ENCODE measurements at regions not wholly inside any gene's neighbourhood (a gene's known extent, or its start where the extent isn't known, plus 50 kb on each side); places are given as distances from the start of the nearest gene placed in this dataset. TPM values are rescaled to one million over a fixed set of nuclear protein-coding genes. Genes with fewer than 3 reads are reported as not detected.
"Not testable (repeated sequence)": the region's sequence is repeated elsewhere in the genome, so short reads cannot be mapped to it uniquely, and the experiment has no call there.

GRCh38 chr15:30295150-30295844, 98.0 kb downstream of the CHRFAM7A start:
- H3K4me3 ChIP-seq; intact Hi-C loops (cut with DNase I); H3K4me1 ChIP-seq (ENCODE audit: insufficient read depth); DNase-seq; H3K27me3 ChIP-seq; H3K36me3 ChIP-seq; H3K9me3 ChIP-seq; H3K27ac ChIP-seq: not testable (repeated sequence)
- no CpG with 5 or more reads among the region's 14 CpGs for WGBS, 3 donors

DNA sequence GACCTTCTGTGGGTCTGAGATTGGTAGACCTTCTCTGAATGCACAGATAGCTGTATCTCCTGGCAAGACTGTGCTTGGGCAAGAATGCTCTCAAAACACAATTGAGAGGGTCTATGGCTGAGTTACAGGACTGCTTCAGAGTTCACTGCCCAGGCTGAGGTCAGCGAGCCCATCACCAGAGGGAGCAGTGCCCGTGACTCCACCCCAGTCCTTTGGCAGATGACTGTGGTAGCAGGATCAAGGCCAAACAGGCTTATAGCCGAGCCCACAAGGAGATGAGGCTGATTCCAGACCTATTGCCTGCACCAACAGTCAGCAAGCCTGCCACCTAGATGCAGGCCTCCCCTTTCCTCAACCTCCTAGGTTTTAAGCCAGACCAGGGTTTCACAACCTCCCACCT, 89.4 kb downstream of the CHRFAM7A start:
- H3K27ac ChIP-seq; H3K36me3 ChIP-seq; intact Hi-C loops (cut with DNase I); H3K27me3 ChIP-seq; H3K4me1 ChIP-seq (ENCODE audit: insufficient read depth); H3K4me3 ChIP-seq; H3K9me3 ChIP-seq; DNase-seq: not testable (repeated sequence)
- no CpG with 5 or more reads among the region's 3 CpGs for WGBS, 3 donors

Small RNA genes in the stretch of these regions (small RNA-seq; reads per million reads assigned to genes)
- gene RNU6-17P: not detected

All from ovary (tissue), 7 donors.